Smooth muscle cell (in vitro differentiated cells): ENCODE measurements at regions not wholly inside any gene's neighbourhood (a gene's known extent, or its start where the extent isn't known, plus 50 kb on each side); places are given as distances from the start of the nearest gene placed in this dataset.

ENCODE experiments used
- DNase-seq: peaks from one replicate; lab custom pipeline; 2025; ENCODE audit not compliant: unreplicated experiment; lab: John Stamatoyannopoulos, UW
- H2AFZ ChIP-seq: fragments of 200-600 bp; sonication (generic); 2 replicates; pipeline ENCODE4 v1.6.0; 2016; ENCODE audit warnings: antibody characterized with exemption, low read depth, mild to moderate bottlenecking
- H3F3A ChIP-seq: fragments of 200-600 bp; sonication (generic); 2 replicates; pipeline ENCODE4 v1.6.0; 2017; ENCODE audit warnings: antibody characterized with exemption, low read depth
- H3K27ac ChIP-seq: fragments of 200-600 bp; sonication (generic); 2 replicates; pipeline ENCODE4 v1.5.1; 2016; ENCODE audit warnings: low read depth, mild to moderate bottlenecking
- H3K27me3 ChIP-seq: fragments of 200-600 bp; sonication (generic); 2 replicates; pipeline ENCODE4 v1.6.1; 2016; ENCODE audit warnings: low read depth, mild to moderate bottlenecking
- H3K36me3 ChIP-seq: fragments of 200-600 bp; sonication (generic); 2 replicates; pipeline ENCODE4 v1.5.1; 2016; ENCODE audit warnings: low read depth
- H3K4me1 ChIP-seq: fragments of 200-600 bp; sonication (generic); 2 replicates; pipeline ENCODE4 v1.5.1; 2016; ENCODE audit warnings: low read depth
- H3K4me2 ChIP-seq: fragments of 200-600 bp; sonication (generic); 2 replicates; pipeline ENCODE4 v1.6.0; 2016; ENCODE audit warnings: mild to moderate bottlenecking
- H3K4me3 ChIP-seq: fragments of 200-600 bp; sonication (generic); 2 replicates; pipeline ENCODE4 v1.5.1; 2016; ENCODE audit warnings: mild to moderate bottlenecking
- H3K79me2 ChIP-seq: fragments of 200-600 bp; sonication (generic); 2 replicates; pipeline ENCODE4 v1.6.0; 2016; ENCODE audit warnings: low read depth, mild to moderate bottlenecking
- H3K9ac ChIP-seq: fragments of 200-600 bp; sonication (generic); 2 replicates; pipeline ENCODE4 v1.6.0; 2016; ENCODE audit warnings: low read depth
- H3K9me3 ChIP-seq: fragments of 200-600 bp; sonication (generic); replicated peaks from 2 replicates; pipeline ENCODE4 v1.5.1; 2016; ENCODE audit warnings: low read depth
- H4K20me1 ChIP-seq: fragments of 200-600 bp; sonication (generic); 2 replicates; pipeline ENCODE4 v1.6.0; 2016; ENCODE audit warnings: low read depth
- WGBS: methylation state at CpG from one replicate; pipeline ENCODE4 v1.1.7; 2016; ENCODE audit warnings: low lambda C conversion rate; 5-methylcytosine and 5-hydroxymethylcytosine counted together
- TF ChIP-seq, protein P1 (sequence below): fragments of 200-600 bp; sonication (generic); IDR thresholded peaks from 2 replicates; pipeline ENCODE4 v1.5.1; 2017; ENCODE audit warnings: borderline replicate concordance, mild to moderate bottlenecking, antibody characterized with exemption; ENCODE audit not compliant: insufficient read depth, poor library complexity, severe bottlenecking

DNA sequence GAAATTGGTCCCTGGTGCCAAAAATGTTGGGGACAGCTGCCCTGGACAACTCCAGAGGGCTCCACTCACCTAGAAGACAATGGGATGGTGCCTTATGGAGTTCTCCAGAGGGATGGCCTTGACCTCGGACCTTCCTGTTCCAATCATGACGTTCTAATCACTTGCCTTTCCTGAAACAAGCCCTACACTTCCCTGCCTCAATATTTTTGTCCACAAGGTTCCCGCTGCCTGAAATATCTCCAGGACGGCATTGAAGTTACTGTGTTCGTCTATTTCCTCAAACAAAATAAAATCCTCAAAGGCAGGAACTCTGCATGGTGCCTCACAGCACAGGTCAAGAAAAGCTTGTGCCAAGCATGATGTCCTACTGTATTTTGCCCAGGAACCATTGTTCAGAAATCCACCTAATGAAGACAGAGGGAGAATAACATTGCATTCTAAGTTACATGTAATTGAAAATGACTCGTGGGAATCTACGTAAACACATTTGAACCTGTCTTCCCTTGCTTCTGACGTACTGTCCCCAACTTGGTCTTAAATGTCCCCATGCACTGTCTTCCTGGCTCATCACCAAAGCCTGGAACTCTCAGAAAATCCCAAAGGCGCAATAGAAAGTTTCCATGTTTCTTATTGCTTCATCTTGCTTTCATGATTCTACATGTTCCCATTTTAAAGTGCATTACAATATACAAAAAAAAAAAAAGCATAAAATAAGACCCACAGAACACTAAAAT lies 342.3 kb upstream of the NRP1 start:
- no peak overlapping the region for H2AFZ ChIP-seq
- no peaks in the 10 kb centered on the region for H4K20me1 ChIP-seq
- H3K9ac ChIP-seq = no peak overlapping the region
- no peak overlapping the region for H3K27ac ChIP-seq
- no peaks in the 10 kb centered on the region for H3F3A ChIP-seq
- no peaks in the 10 kb centered on the region for H3K36me3 ChIP-seq
- H3K4me2 ChIP-seq = no peak overlapping the region
- DNase-seq = no peak
- no peaks in the 10 kb centered on the region for H3K27me3 ChIP-seq
- no peak overlapping the region for H3K4me3 ChIP-seq
- 88% methylated on average over 9 of the region's 9 CpGs for WGBS
- TF ChIP-seq, protein P1, sequence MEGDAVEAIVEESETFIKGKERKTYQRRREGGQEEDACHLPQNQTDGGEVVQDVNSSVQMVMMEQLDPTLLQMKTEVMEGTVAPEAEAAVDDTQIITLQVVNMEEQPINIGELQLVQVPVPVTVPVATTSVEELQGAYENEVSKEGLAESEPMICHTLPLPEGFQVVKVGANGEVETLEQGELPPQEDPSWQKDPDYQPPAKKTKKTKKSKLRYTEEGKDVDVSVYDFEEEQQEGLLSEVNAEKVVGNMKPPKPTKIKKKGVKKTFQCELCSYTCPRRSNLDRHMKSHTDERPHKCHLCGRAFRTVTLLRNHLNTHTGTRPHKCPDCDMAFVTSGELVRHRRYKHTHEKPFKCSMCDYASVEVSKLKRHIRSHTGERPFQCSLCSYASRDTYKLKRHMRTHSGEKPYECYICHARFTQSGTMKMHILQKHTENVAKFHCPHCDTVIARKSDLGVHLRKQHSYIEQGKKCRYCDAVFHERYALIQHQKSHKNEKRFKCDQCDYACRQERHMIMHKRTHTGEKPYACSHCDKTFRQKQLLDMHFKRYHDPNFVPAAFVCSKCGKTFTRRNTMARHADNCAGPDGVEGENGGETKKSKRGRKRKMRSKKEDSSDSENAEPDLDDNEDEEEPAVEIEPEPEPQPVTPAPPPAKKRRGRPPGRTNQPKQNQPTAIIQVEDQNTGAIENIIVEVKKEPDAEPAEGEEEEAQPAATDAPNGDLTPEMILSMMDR = no peak
- H3K9me3 ChIP-seq = no peaks in the 10 kb centered on the region
- H3K4me1 ChIP-seq = no peaks in the 10 kb centered on the region
- no peaks in the 10 kb centered on the region for H3K79me2 ChIP-seq

DNA sequence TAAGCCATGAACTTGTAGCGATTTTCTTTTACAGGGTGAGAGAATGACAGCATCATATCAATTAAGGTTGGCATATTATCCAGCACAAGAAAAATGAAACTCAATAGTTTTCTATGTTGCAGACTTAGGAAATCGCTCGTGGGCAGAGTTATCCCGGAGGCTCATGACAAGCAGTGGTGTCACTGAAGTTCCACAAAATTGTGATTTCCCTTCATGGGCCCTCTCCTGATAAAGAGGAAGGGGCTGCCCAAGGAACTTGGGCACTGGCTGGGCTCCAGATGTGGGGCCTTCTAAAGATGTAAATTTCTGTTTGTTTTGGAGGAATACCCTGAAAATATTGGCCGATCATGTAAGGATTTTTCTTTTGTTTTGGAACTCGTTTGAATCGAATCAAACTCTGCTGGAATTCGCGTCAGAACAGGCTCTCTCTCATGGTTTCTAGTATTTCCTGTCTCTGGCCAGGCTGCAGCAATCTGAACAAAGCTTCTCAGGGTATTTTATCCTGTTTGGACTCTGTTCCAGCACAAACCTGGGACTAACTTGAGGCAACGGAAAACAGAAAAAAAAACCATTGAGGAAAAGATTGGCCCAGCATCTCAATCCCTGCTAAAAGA lies 340.6 kb upstream of the NRP1 start:
- no peaks in the 10 kb centered on the region for H4K20me1 ChIP-seq
- H3K27me3 ChIP-seq = no peaks in the 10 kb centered on the region
- no peak overlapping the region for H3K9ac ChIP-seq
- H3K36me3 ChIP-seq = no peaks in the 10 kb centered on the region
- no peaks in the 10 kb centered on the region for H3K4me1 ChIP-seq
- TF ChIP-seq, protein P1 = no peak
- H2AFZ ChIP-seq = peak overlapping the region; percentile 83
- H3K4me3 ChIP-seq = no peak overlapping the region
- no peaks in the 10 kb centered on the region for H3K9me3 ChIP-seq
- no peaks in the 10 kb centered on the region for H3F3A ChIP-seq
- no peaks in the 10 kb centered on the region for H3K79me2 ChIP-seq
- no peak overlapping the region for H3K27ac ChIP-seq
- DNase-seq = no peak
- 66% methylated on average over 10 of the region's 10 CpGs for WGBS
- peak overlapping the region; percentile 59 for H3K4me2 ChIP-seq

DNA sequence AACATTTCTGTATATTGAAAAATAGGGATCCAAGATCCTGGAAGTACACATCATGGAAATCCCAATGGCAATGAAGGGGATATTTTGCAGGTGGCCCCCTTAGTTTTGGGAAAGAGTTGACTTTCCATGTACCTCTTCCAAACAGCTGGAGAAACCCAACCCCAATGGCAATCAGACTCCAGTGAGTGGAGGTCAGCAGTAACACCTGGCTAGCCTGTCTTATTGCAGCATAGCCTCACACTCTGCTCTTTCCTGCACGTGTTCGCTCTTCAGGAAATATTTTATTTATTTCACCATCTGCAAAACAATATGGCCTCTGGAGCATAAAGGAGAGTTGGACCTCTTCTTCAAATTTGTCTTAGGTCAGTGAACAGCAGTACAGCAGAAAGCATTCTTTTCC lies 340.0 kb upstream of the NRP1 start:
- no peak for DNase-seq
- H3K36me3 ChIP-seq = no peaks in the 10 kb centered on the region
- H2AFZ ChIP-seq = no peak overlapping the region
- no peak overlapping the region for H3K4me3 ChIP-seq
- 94% methylated on average over 2 of the region's 2 CpGs for WGBS
- H4K20me1 ChIP-seq = no peaks in the 10 kb centered on the region
- H3K9me3 ChIP-seq = no peaks in the 10 kb centered on the region
- no peak overlapping the region for H3K9ac ChIP-seq
- no peaks in the 10 kb centered on the region for H3K4me1 ChIP-seq
- H3K27me3 ChIP-seq = no peaks in the 10 kb centered on the region
- TF ChIP-seq, protein P1 = no peak
- no peak overlapping the region for H3K27ac ChIP-seq
- H3F3A ChIP-seq = no peaks in the 10 kb centered on the region
- peak overlapping the region; percentile 21 for H3K4me2 ChIP-seq
- H3K79me2 ChIP-seq = no peaks in the 10 kb centered on the region

- no peak overlapping the region for H2AFZ ChIP-seq
- H3K27ac ChIP-seq = no peak overlapping the region
- H3K36me3 ChIP-seq = no peaks in the 10 kb centered on the region
- H4K20me1 ChIP-seq = no peaks in the 10 kb centered on the region
- no peak for DNase-seq
- TF ChIP-seq, protein P1 = no peak
- H3K27me3 ChIP-seq = no peaks in the 10 kb centered on the region
- no peak overlapping the region for H3K4me3 ChIP-seq
- no peaks in the 10 kb centered on the region for H3K4me1 ChIP-seq
- no peak overlapping the region for H3K9ac ChIP-seq
- H3K9me3 ChIP-seq = no peaks in the 10 kb centered on the region
- 82% methylated on average over 3 of the region's 3 CpGs for WGBS
- H3F3A ChIP-seq = no peaks in the 10 kb centered on the region
- H3K4me2 ChIP-seq = peak overlapping the region; percentile 21
- no peaks in the 10 kb centered on the region for H3K79me2 ChIP-seq
Measured at GRCh38 chr10:33673839-33674415, 339.5 kb upstream of the NRP1 start.
